VCaP (cell line): ENCODE measurements at regions not wholly inside any gene's neighbourhood (a gene's known extent, or its start where the extent isn't known, plus 50 kb on each side); places are given as distances from the start of the nearest gene placed in this dataset.

Source experiments
- H3K27ac ChIP-seq: fragments of 450-650 bp; 2 replicates; pipeline ENCODE4 v1.5.1; 2017
- TF ChIP-seq, protein P1 (sequence below): fragments of 450-650 bp; conservative IDR thresholded peaks from 2 replicates; pipeline ENCODE4 v1.5.1; 2017; ENCODE audit warnings: mild to moderate bottlenecking, moderate library complexity

DNA sequence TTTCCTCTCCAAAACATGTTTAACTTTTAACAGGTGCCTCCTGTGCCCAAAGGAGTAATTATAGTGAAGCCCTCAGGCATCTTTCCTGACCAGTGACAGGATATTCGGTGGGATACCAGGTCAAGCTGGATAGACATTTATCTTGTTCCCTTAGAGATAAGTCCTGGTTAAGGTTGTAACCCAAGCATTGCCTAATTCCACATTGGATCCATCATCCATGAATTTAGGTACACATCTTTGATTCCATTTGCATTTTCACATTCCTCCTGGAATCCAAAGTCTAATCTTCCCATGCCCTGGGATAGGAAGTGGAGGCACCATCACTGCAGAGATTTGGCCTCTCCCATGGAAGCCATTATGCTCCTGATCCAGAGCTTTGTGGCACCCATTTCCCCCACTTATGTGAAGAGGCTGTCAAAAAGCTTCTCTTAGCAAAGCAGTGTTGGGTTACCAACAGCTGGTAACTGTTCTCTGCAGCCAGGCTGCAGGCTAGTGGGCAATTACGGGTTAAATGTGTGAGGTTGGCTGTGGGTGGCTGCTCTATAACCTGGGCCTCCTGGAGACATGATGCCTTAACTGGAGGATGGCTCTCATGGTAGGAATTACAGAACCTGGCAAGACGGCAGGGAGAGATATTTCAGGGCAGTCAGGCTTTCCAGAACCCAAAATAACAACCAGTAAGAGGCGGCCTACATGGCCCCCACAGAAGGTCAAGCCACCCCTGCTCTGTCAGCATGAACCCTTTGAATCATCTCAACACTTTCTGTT lies 96.9 kb upstream of the VGLL2 start:
- TF ChIP-seq, protein P1, sequence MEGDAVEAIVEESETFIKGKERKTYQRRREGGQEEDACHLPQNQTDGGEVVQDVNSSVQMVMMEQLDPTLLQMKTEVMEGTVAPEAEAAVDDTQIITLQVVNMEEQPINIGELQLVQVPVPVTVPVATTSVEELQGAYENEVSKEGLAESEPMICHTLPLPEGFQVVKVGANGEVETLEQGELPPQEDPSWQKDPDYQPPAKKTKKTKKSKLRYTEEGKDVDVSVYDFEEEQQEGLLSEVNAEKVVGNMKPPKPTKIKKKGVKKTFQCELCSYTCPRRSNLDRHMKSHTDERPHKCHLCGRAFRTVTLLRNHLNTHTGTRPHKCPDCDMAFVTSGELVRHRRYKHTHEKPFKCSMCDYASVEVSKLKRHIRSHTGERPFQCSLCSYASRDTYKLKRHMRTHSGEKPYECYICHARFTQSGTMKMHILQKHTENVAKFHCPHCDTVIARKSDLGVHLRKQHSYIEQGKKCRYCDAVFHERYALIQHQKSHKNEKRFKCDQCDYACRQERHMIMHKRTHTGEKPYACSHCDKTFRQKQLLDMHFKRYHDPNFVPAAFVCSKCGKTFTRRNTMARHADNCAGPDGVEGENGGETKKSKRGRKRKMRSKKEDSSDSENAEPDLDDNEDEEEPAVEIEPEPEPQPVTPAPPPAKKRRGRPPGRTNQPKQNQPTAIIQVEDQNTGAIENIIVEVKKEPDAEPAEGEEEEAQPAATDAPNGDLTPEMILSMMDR: no peak
- H3K27ac ChIP-seq: no peak overlapping the region

DNA sequence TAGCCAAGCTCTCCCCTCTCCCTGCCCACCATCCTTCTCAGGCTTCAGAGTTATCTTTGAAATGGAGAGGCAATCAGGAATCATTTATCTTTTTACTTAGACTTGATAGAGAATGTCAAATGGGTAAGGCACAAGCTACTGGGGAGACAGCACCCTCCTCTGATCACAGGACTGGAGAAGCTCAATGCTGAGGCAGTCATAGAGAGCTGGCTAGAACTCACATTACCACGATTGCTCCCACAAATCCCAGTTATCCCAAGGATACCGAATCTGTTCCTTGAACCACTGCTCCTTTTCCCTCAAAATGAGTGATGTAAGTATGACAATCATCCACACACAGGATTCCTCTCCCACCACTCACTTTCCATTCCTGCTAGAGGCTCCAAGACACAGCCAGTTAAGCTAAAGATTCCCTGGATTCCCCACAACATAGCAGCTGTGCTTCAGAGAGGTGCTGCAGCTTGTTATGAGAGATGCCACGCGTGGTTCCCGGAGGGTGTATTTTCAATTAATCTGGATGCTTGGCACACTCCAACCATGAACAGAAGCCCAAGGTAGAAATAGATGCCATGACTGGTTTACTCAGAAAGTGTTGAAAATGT lies 96.2 kb upstream of the VGLL2 start:
- TF ChIP-seq, protein P1: no peak
- no peak overlapping the region for H3K27ac ChIP-seq

DNA sequence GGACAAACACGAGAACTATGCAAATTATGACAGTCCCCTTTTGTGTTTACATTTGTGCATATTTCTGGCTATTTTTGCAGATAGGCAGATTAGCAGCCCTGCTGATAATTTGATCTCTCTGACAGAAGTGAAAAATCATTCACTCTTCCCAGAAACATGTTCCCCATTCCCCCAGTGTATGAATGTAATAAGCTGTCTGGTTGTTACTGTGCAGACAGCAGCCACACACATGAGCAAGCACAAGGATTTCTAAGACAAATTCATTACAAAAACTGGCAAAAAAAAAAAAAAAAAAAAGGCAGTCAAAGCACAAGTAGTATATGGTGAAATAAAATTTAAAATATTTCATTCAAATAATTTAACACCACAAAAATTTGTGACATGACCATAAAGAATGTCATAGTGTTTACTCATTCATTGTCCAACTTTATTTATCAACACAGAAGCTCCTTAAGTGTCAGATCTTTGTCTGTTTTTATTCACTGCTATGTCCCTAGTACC lies 95.5 kb upstream of the VGLL2 start:
- TF ChIP-seq, protein P1: no peak
- H3K27ac ChIP-seq: no peak overlapping the region

DNA sequence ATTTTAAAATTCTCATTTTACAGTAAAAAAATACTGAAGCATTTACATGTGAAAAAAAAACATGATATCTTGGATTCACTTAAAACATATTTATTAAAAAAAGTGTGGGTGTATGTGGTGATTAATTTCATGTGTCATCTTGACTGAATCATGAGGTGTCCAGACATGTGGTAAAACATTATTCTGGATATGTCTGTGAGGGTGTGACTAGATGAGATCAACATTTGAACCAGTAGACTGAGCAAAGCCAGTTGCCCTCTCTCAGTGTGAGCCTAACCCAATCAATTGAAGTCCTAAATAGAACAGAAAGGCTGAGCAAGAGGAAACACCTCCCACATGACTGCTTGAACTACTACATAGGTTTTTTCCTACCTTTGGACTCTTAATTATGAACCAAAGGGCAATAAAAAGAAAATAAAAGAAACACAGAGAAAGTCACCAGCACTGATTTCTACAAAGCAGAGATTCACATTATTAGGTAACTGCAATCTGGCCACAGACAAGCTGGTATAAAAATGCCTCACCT lies 90.5 kb upstream of the VGLL2 start:
- TF ChIP-seq, protein P1: no peak

DNA sequence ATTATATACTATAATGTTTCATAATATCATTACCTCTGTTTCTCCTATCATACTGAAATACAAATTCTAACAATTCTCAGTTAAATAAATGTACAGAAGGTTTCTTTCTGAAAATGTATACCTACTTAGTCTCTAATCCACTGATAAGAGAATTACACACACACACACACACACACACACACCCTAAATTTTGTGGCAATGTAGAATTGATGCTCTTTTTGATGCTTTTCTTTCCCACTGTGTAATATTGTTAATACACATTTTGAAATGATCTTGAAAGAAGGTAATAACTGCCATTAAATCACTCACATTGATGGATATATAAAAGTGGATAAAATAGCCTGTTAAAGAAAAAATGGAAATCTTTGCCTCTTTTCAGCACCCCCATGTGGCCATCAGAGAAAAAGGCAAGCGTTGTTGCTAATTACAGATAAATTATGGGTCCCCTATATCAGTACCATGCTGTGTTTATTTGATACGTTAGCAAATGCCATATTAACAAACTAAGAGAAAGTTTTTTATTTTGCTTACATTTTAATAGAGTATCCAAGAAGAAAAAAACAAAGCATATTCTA lies 76.6 kb upstream of the VGLL2 start:
- TF ChIP-seq, protein P1: peak; percentile 77
- H3K27ac ChIP-seq: no peak overlapping the region

More for the DNA sequence above, 90.5 kb upstream of the VGLL2 start:
- no peak overlapping the region for H3K27ac ChIP-seq

DNA sequence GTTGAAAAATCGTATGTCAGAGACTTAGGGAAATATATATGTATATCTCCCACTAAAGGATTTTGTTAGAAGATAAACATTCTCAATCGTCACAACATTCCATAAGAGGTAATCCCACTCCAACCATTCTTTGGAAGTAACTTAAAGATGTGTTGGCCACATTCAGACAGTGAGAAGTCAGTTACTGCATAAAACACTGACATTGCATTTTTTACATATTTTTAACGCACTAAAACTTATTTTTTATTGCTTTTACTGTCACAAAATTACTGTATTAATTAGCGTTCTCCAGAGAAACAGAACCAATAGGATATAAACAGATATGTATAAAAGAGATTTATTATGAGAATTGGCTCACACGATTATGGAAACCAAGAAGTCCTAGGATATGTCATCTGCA lies 74.3 kb upstream of the VGLL2 start:
- no peak overlapping the region for H3K27ac ChIP-seq
- TF ChIP-seq, protein P1: no peak

DNA sequence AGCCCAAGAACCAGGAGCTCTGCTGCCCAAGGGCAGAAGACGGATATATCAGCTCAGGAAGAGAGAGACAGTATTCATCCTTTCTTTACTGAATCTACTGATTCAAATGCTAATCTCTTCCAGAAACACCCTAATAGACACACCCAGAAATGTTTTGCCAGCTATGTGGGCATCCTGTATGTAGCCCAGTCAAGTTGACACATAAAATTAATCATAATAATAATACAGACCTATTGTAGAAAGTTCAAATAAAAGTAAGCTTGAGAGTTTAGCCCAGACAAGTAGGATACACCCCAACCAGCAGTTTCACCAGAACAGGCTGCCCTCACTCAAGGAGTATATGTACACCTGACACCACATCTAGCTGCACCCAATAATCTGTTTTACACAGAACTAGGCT lies 73.9 kb upstream of the VGLL2 start:
- H3K27ac ChIP-seq: no peak overlapping the region
- TF ChIP-seq, protein P1: no peak
